Left ventricle myocardium inferior (tissue), 1 donor: ENCODE measurements at regions not wholly inside any gene's neighbourhood (a gene's known extent, or its start where the extent isn't known, plus 50 kb on each side); places are given as distances from the start of the nearest gene placed in this dataset.

Source experiments
- DNase-seq: peaks from one replicate; pipeline ENCODE4 v3.0.0-alpha.2; 2020
- H3K27ac ChIP-seq: fragments of 200-600 bp; replicated peaks from 2 replicates; pipeline ENCODE4 v1.8.0; 2021
- H3K27me3 ChIP-seq: fragments of 200-600 bp; 2 replicates; pipeline ENCODE4 v1.8.0; 2021; ENCODE audit warnings: low read depth
- H3K36me3 ChIP-seq: fragments of 200-600 bp; 2 replicates; pipeline ENCODE4 v1.8.0; 2021
- H3K4me1 ChIP-seq: fragments of 200-600 bp; 2 replicates; pipeline ENCODE4 v1.8.0; 2021
- H3K4me3 ChIP-seq: fragments of 200-600 bp; 2 replicates; pipeline ENCODE4 v1.8.0; 2021; ENCODE audit warnings: mild to moderate bottlenecking, moderate library complexity
- H3K9me3 ChIP-seq: fragments of 200-600 bp; replicated peaks from 2 replicates; pipeline ENCODE4 v1.8.0; 2021
- intact Hi-C: fragments of 100-400 bp; cut with micrococcal nuclease; formaldehyde crosslinking; loops from one replicate; pipeline ENCODE4 v1.11.0; 2022
- TF ChIP-seq, protein P1 (sequence below): fragments of 200-600 bp; IDR thresholded peaks from 2 replicates; pipeline ENCODE4 v1.8.0; 2021; ENCODE audit warnings: antibody characterized with exemption, mild to moderate bottlenecking, borderline replicate concordance
- donor health status: DM: no; HTN: yes; CAD: no; lungs with severe emphysema.

GRCh38 chr20:39571171-39571570 is 609.0 kb downstream of the DHX35 start:
- Histone ChIP-seq H3K27ac (no peak overlapping the region), H3K36me3 (no peaks in the 10 kb centered on the region), H3K4me3 (no peak overlapping the region), H3K9me3 (peaks cover 13% of the 10 kb centered on the region), H3K27me3 (peaks cover 35% of the 10 kb centered on the region), H3K4me1 (no peaks in the 10 kb centered on the region)
- no peak for DNase-seq
- intact Hi-C loops, result no loop called here
- TF ChIP-seq, protein P1, sequence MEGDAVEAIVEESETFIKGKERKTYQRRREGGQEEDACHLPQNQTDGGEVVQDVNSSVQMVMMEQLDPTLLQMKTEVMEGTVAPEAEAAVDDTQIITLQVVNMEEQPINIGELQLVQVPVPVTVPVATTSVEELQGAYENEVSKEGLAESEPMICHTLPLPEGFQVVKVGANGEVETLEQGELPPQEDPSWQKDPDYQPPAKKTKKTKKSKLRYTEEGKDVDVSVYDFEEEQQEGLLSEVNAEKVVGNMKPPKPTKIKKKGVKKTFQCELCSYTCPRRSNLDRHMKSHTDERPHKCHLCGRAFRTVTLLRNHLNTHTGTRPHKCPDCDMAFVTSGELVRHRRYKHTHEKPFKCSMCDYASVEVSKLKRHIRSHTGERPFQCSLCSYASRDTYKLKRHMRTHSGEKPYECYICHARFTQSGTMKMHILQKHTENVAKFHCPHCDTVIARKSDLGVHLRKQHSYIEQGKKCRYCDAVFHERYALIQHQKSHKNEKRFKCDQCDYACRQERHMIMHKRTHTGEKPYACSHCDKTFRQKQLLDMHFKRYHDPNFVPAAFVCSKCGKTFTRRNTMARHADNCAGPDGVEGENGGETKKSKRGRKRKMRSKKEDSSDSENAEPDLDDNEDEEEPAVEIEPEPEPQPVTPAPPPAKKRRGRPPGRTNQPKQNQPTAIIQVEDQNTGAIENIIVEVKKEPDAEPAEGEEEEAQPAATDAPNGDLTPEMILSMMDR, result no peak

GRCh38 chr20:39568109-39568508 is 606.0 kb downstream of the DHX35 start:
- Histone ChIP-seq H3K9me3 (no peaks in the 10 kb centered on the region), H3K27me3 (peaks cover 31% of the 10 kb centered on the region), H3K4me1 (no peaks in the 10 kb centered on the region), H3K36me3 (no peaks in the 10 kb centered on the region), H3K27ac (no peak overlapping the region), H3K4me3 (no peak overlapping the region)
- no peak for DNase-seq
- intact Hi-C loops, result no loop called here
- TF ChIP-seq, protein P1, result no peak

DNA sequence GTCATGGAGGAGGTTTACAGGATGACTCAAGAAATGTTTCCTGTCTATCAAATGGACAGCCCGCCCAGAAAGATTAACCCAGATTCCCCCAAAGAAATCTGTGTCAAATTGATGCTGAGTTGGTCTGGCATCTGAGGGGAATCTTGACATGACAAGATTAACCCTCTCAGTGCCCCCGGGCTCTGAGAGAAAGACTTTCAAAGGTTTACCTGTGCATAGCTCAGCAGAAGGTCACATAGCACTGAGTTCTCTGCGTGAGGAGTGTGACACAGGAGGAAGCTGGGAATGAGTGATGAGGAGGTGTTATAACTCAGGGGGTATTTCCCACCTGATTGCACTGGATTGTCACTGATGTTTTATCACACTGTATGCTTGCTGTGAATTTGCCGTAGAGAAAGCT is 601.2 kb downstream of the DHX35 start:
- H3K27ac ChIP-seq, result no peak overlapping the region
- no peaks in the 10 kb centered on the region for H3K4me1 ChIP-seq
- DNase-seq, result no peak
- intact Hi-C loops, result no loop called here
- H3K9me3 ChIP-seq, result no peaks in the 10 kb centered on the region
- TF ChIP-seq, protein P1, result no peak
- no peaks in the 10 kb centered on the region for H3K36me3 ChIP-seq
- peaks cover 15% of the 10 kb centered on the region for H3K27me3 ChIP-seq
- no peak overlapping the region for H3K4me3 ChIP-seq

DNA sequence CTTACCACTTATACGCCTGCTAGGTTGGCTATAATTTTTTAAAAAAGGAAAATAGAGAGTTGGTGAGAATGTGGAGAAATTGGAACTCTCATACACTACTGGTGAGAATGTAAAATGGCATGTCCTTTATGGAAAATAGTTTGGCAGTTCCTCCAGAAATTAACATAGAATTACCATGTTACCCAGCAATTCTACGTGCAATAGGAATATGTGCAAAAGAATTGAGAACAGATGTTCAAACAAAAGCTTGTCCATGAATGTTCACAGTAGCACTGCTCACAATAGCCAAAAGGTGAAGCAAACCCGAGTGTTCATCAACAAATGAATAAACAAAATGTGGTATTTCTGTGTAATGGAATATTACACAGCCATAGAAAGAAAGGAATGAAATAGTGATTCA is 592.2 kb downstream of the DHX35 start:
- TF ChIP-seq, protein P1, result no peak
- intact Hi-C loops, result no loop called here

GRCh38 chr20:39553120-39553519 is 591.0 kb downstream of the DHX35 start:
- Histone ChIP-seq H3K27ac (no peak overlapping the region), H3K27me3 (peaks cover 37% of the 10 kb centered on the region), H3K9me3 (peaks cover 10% of the 10 kb centered on the region), H3K4me1 (no peaks in the 10 kb centered on the region), H3K4me3 (no peak overlapping the region), H3K36me3 (no peaks in the 10 kb centered on the region)
- TF ChIP-seq, protein P1, result no peak
- DNase-seq, result no peak
- intact Hi-C loops, result no loop called here

More for the DNA sequence above, 592.2 kb downstream of the DHX35 start:
- no peaks in the 10 kb centered on the region for H3K36me3 ChIP-seq
- H3K9me3 ChIP-seq, result peaks cover 10% of the 10 kb centered on the region
- H3K27ac ChIP-seq, result no peak overlapping the region
- no peak for DNase-seq
- no peak overlapping the region for H3K4me3 ChIP-seq
- peaks cover 27% of the 10 kb centered on the region for H3K27me3 ChIP-seq
- no peaks in the 10 kb centered on the region for H3K4me1 ChIP-seq

- no peak for DNase-seq
Measured at GRCh38 chr20:39549733-39550132, 587.6 kb downstream of the DHX35 start.

More at GRCh38 chr20:39549733-39550132, 587.6 kb downstream of the DHX35 start:
- Histone ChIP-seq H3K27me3 (peaks cover 42% of the 10 kb centered on the region), H3K4me1 (no peaks in the 10 kb centered on the region), H3K36me3 (no peaks in the 10 kb centered on the region), H3K4me3 (no peak overlapping the region), H3K27ac (no peak overlapping the region), H3K9me3 (no peaks in the 10 kb centered on the region)
- TF ChIP-seq, protein P1, result no peak
- intact Hi-C loops, result no loop called here
